ENCODE measurements at regions not wholly inside any gene's neighbourhood (a gene's known extent, or its start where the extent isn't known, plus 50 kb on each side); places are given as distances from the start of the nearest gene placed in this dataset.
A peak's percentile ranks its signal among the peaks of the same experiment; 100 is the strongest.

DNA sequence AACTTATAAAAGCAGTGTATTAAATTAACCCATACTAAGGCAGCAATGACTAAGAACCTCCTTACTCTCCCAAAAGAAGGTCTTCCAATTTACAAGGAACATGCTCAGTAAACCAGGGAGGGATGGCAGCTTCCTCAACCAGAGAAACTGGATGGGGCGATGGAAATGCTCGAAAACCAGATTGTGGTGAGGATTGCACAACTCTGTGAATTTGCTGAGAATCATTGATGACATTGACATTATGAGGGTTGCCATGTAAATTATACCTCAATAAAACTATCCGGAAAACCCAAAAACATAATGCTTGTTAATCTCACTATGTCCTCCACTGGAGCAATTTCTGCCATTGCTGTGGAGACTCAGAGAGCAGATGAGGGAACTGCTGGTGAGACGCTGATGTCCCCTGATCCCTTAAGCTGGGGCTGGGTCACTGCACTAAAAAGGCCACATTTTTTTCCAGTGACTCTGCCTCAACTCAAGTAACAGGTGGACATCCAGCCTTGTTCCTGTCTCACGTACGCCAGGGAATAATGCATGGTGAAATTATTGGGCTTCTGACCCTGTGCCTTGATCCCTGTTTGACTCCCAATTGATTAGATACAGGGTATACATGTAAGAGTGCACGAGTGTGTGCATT lies 288.3 kb downstream of the CYP26B1 start:
- no peaks in the 10 kb centered on the region for H3K36me3 ChIP-seq
- TF ChIP-seq, protein P1, sequence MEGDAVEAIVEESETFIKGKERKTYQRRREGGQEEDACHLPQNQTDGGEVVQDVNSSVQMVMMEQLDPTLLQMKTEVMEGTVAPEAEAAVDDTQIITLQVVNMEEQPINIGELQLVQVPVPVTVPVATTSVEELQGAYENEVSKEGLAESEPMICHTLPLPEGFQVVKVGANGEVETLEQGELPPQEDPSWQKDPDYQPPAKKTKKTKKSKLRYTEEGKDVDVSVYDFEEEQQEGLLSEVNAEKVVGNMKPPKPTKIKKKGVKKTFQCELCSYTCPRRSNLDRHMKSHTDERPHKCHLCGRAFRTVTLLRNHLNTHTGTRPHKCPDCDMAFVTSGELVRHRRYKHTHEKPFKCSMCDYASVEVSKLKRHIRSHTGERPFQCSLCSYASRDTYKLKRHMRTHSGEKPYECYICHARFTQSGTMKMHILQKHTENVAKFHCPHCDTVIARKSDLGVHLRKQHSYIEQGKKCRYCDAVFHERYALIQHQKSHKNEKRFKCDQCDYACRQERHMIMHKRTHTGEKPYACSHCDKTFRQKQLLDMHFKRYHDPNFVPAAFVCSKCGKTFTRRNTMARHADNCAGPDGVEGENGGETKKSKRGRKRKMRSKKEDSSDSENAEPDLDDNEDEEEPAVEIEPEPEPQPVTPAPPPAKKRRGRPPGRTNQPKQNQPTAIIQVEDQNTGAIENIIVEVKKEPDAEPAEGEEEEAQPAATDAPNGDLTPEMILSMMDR (IDR thresholded peaks at IDR 0.05) = no peak
- DNase-seq (no peak), ATAC-seq (no peak)
- intact Hi-C loops (cut with DNase I) = no loop called here
- no peaks in the 10 kb centered on the region for H3K4me1 ChIP-seq
- H3K4me3 ChIP-seq = no peak overlapping the region
- no peak overlapping the region for H3K27ac ChIP-seq
- WGBS, 2 donors = 95 to 96% methylated on average over 7 of the region's 7 CpGs
- H3K9me3 ChIP-seq = peaks cover 0 to 14% (median 0%) of the 10 kb centered on the region in 11 donors
- H3K27me3 ChIP-seq = peaks cover 0 to 5% (median 0%) of the 10 kb centered on the region in 7 donors

DNA sequence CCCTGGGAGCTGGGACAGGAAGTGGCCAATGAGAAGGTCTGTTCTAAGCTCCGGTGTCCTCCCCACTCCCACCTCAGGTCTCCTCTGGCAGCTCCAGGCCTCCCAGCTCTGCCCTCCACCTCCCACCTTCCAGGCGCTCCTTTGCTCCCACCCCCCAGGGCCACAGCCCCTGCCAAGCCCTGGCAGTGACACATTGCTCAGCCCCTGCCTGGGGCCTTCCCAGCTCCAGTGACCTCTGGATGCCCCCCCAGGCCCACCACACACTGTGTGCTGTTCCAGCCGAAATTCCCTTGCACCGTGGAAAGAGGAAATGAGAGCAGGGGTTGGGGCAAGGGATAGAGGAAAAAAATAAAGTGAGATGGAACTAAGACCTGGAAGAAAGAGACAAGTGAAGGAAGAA lies 289.6 kb downstream of the CYP26B1 start:
- H3K36me3 ChIP-seq = no peaks in the 10 kb centered on the region
- no peak for ATAC-seq
- WGBS, 2 donors = 66 to 75% methylated on average over 4 of the region's 4 CpGs
- peaks cover 0 to 8% (median under 1%) of the 10 kb centered on the region in 7 donors for H3K27me3 ChIP-seq
- no peak overlapping the region for H3K4me3 ChIP-seq
- H3K4me1 ChIP-seq = no peaks in the 10 kb centered on the region
- DNase-seq = no peak
- TF ChIP-seq, protein P1 (IDR thresholded peaks at IDR 0.05) = no peak
- H3K27ac ChIP-seq = no peak overlapping the region
- peaks cover 0 to 14% (median 0%) of the 10 kb centered on the region in 11 donors for H3K9me3 ChIP-seq
- intact Hi-C loops (cut with DNase I) = no loop called here

DNA sequence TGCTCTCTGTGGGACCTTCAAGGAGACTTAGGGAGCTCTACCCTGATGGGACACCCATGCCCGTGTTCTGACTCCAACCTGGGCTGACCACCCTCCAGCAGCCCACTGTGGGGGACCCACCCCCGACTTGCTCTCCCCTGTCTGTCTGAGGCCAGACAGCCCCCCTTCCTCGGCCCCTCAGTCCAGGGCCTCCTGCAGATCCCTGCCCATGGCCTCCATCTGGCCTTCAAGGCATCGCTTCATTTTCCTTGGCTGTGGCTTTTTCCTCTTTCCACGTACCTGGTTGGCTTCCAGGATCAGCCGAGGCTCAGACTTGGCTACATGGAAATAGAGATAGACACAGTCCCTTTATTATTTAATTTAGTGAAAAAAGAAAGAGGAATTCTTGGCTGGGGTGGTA lies 290.0 kb downstream of the CYP26B1 start:
- Histone ChIP-seq H3K4me1 (peaks cover 0 to 3% (median 0%) of the 10 kb centered on the region in 9 donors), H3K9me3 (peaks cover 0 to 14% (median 0%) of the 10 kb centered on the region in 11 donors), H3K27me3 (peaks cover 0 to 13% (median 3%) of the 10 kb centered on the region in 7 donors), H3K27ac (no peak overlapping the region), H3K4me3 (no peak overlapping the region), H3K36me3 (no peaks in the 10 kb centered on the region)
- TF ChIP-seq, protein P1 (IDR thresholded peaks at IDR 0.05) = no peak
- ATAC-seq (peak in 2 of 8 donors; percentile 21 to 44), DNase-seq (no peak)
- 75 to 79% methylated on average over 6 of the region's 6 CpGs for WGBS, 2 donors
- intact Hi-C loops (cut with DNase I) = no loop called here

DNA sequence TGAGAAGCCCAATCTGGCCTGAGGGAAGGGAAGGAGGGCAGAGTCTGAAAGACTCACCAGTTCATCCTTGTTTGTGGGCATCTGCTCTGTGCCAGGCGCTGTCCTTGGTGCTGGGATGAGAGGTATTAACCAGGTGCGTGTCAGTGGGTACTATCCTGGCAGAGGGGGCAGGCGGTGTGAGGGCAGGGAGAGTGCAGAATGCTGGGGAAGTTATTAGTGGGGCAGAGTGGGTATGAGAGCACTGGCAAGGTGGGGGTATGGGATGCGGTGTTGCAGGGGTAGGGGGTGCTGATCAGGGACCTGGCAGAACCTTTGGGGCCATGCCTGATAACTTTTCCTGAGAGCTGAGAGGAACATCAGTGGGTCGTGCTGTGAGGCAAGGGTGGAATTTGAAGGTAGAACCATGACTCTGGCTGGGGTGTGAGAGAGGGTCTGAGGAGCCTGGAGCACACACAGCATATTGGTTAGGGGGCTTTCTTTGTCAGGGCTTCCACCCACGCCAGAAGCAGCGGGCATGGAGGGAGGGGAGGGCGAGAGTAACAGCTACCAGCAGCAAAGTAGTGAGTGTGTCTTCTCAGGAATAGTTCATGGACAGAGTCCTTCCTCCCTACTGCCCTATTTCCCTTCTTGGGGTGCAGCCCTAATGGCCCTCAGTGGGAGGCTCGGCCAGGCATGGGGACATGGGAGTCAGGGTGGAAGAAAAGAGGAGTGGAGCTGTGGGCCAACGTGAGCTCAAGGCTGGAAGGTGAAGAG lies 290.7 kb downstream of the CYP26B1 start:
- ATAC-seq (no peak), DNase-seq (no peak)
- WGBS, 2 donors = 81 to 84% methylated on average over 10 of the region's 10 CpGs
- H3K4me1 ChIP-seq = peaks cover 0 to 10% (median 3%) of the 10 kb centered on the region in 9 donors
- no peaks in the 10 kb centered on the region for H3K36me3 ChIP-seq
- H3K27ac ChIP-seq = no peak overlapping the region
- peaks cover 0 to 14% (median 7%) of the 10 kb centered on the region in 7 donors for H3K27me3 ChIP-seq
- no peak overlapping the region for H3K4me3 ChIP-seq
- TF ChIP-seq, protein P1 (IDR thresholded peaks at IDR 0.05) = no peak
- peaks cover 0 to 14% (median 0%) of the 10 kb centered on the region in 11 donors for H3K9me3 ChIP-seq
- intact Hi-C loops (cut with DNase I) = no loop called here
